Smooth muscle cell (in vitro differentiated cells): ENCODE measurements at regions not wholly inside any gene's neighbourhood (a gene's known extent, or its start where the extent isn't known, plus 50 kb on each side); places are given as distances from the start of the nearest gene placed in this dataset.

Experiments
- DNase-seq: peaks from one replicate; lab custom pipeline; 2025; ENCODE audit not compliant: unreplicated experiment; lab: John Stamatoyannopoulos, UW
- H2AFZ ChIP-seq: fragments of 200-600 bp; sonication (generic); 2 replicates; pipeline ENCODE4 v1.6.0; 2016; ENCODE audit warnings: antibody characterized with exemption, low read depth, mild to moderate bottlenecking
- H3F3A ChIP-seq: fragments of 200-600 bp; sonication (generic); 2 replicates; pipeline ENCODE4 v1.6.0; 2017; ENCODE audit warnings: antibody characterized with exemption, low read depth
- H3K27ac ChIP-seq: fragments of 200-600 bp; sonication (generic); 2 replicates; pipeline ENCODE4 v1.5.1; 2016; ENCODE audit warnings: low read depth, mild to moderate bottlenecking
- H3K27me3 ChIP-seq: fragments of 200-600 bp; sonication (generic); 2 replicates; pipeline ENCODE4 v1.6.1; 2016; ENCODE audit warnings: low read depth, mild to moderate bottlenecking
- H3K36me3 ChIP-seq: fragments of 200-600 bp; sonication (generic); 2 replicates; pipeline ENCODE4 v1.5.1; 2016; ENCODE audit warnings: low read depth
- H3K4me1 ChIP-seq: fragments of 200-600 bp; sonication (generic); 2 replicates; pipeline ENCODE4 v1.5.1; 2016; ENCODE audit warnings: low read depth
- H3K4me2 ChIP-seq: fragments of 200-600 bp; sonication (generic); 2 replicates; pipeline ENCODE4 v1.6.0; 2016; ENCODE audit warnings: mild to moderate bottlenecking
- H3K4me3 ChIP-seq: fragments of 200-600 bp; sonication (generic); 2 replicates; pipeline ENCODE4 v1.5.1; 2016; ENCODE audit warnings: mild to moderate bottlenecking
- H3K79me2 ChIP-seq: fragments of 200-600 bp; sonication (generic); 2 replicates; pipeline ENCODE4 v1.6.0; 2016; ENCODE audit warnings: low read depth, mild to moderate bottlenecking
- H3K9ac ChIP-seq: fragments of 200-600 bp; sonication (generic); 2 replicates; pipeline ENCODE4 v1.6.0; 2016; ENCODE audit warnings: low read depth
- H3K9me3 ChIP-seq: fragments of 200-600 bp; sonication (generic); replicated peaks from 2 replicates; pipeline ENCODE4 v1.5.1; 2016; ENCODE audit warnings: low read depth
- H4K20me1 ChIP-seq: fragments of 200-600 bp; sonication (generic); 2 replicates; pipeline ENCODE4 v1.6.0; 2016; ENCODE audit warnings: low read depth
- CTCF ChIP-seq: fragments of 200-600 bp; sonication (generic); IDR thresholded peaks from 2 replicates; pipeline ENCODE4 v1.5.1; 2017; ENCODE audit warnings: borderline replicate concordance, mild to moderate bottlenecking, antibody characterized with exemption; ENCODE audit not compliant: insufficient read depth, poor library complexity, severe bottlenecking
- WGBS: methylation state at CpG from one replicate; pipeline ENCODE4 v1.1.7; 2016; ENCODE audit warnings: low lambda C conversion rate; 5-methylcytosine and 5-hydroxymethylcytosine counted together

- Histone ChIP-seq H3K4me1 (peaks cover 6% of the 10 kb centered on the region), H3K4me2 (no peak overlapping the region), H3K27ac (no peak overlapping the region), H3K9me3 (no peaks in the 10 kb centered on the region), H3K4me3 (no peak overlapping the region), H3K27me3 (no peaks in the 10 kb centered on the region), H4K20me1 (no peaks in the 10 kb centered on the region), H3K79me2 (no peaks in the 10 kb centered on the region), H3K36me3 (no peaks in the 10 kb centered on the region), H3F3A (peaks cover 10% of the 10 kb centered on the region), H2AFZ (no peak overlapping the region), H3K9ac (no peak overlapping the region)
- DNase-seq = no peak
- WGBS = 93% methylated on average over 7 of the region's 7 CpGs
- no peak for TF ChIP-seq CTCF
These were observed 72.6 kb upstream of the SLC6A6 start for GRCh38 chr3:14329842-14330241.

GRCh38 chr3:14330508-14330907 is 71.9 kb upstream of the SLC6A6 start:
- Histone ChIP-seq H3K4me1 (no peaks in the 10 kb centered on the region), H3K36me3 (no peaks in the 10 kb centered on the region), H3K27ac (no peak overlapping the region), H3K9me3 (no peaks in the 10 kb centered on the region), H4K20me1 (no peaks in the 10 kb centered on the region), H3K4me3 (no peak overlapping the region), H3K9ac (no peak overlapping the region), H3K27me3 (no peaks in the 10 kb centered on the region), H2AFZ (no peak overlapping the region), H3K4me2 (no peak overlapping the region), H3K79me2 (no peaks in the 10 kb centered on the region), H3F3A (peaks cover 6% of the 10 kb centered on the region)
- TF ChIP-seq CTCF = no peak
- WGBS = 94% methylated on average over 10 of the region's 10 CpGs
- DNase-seq = no peak

- no peaks in the 10 kb centered on the region for H3K79me2 ChIP-seq
- H4K20me1 ChIP-seq = no peaks in the 10 kb centered on the region
- H3K4me1 ChIP-seq = no peaks in the 10 kb centered on the region
- no peak for DNase-seq
- H3F3A ChIP-seq = peaks cover 6% of the 10 kb centered on the region
- TF ChIP-seq CTCF = no peak
- H3K4me3 ChIP-seq = no peak overlapping the region
- H3K4me2 ChIP-seq = no peak overlapping the region
- WGBS = 95% methylated on average over 6 of the region's 6 CpGs
- H3K9me3 ChIP-seq = no peaks in the 10 kb centered on the region
- no peak overlapping the region for H3K9ac ChIP-seq
- H3K27ac ChIP-seq = no peak overlapping the region
- no peak overlapping the region for H2AFZ ChIP-seq
- H3K27me3 ChIP-seq = no peaks in the 10 kb centered on the region
- H3K36me3 ChIP-seq = no peaks in the 10 kb centered on the region
These were observed 71.2 kb upstream of the SLC6A6 start for GRCh38 chr3:14331251-14331650.

- Histone ChIP-seq H3K4me1 (no peaks in the 10 kb centered on the region), H2AFZ (no peak overlapping the region), H3K4me2 (no peak overlapping the region), H3K36me3 (no peaks in the 10 kb centered on the region), H3K27ac (no peak overlapping the region), H3K9ac (no peak overlapping the region), H3K79me2 (no peaks in the 10 kb centered on the region), H3K4me3 (no peak overlapping the region), H4K20me1 (no peaks in the 10 kb centered on the region), H3F3A (peaks cover 6% of the 10 kb centered on the region), H3K27me3 (no peaks in the 10 kb centered on the region), H3K9me3 (no peaks in the 10 kb centered on the region)
- 96% methylated on average over 5 of the region's 5 CpGs for WGBS
- DNase-seq = no peak
- TF ChIP-seq CTCF = no peak
These were observed 70.0 kb upstream of the SLC6A6 start for GRCh38 chr3:14332392-14332791.
